HG03060 (cell line): ENCODE measurements at regions not wholly inside any gene's neighbourhood (a gene's known extent, or its start where the extent isn't known, plus 50 kb on each side); places are given as distances from the start of the nearest gene placed in this dataset.

ENCODE experiments used
- ATAC-seq: cut with Tn5 transposase; IDR thresholded peaks from one replicate; pipeline ENCODE4 v1.9.1; 2021; ENCODE audit warnings: low read depth, moderate number of reproducible peaks; ENCODE audit not compliant: unreplicated experiment

DNA sequence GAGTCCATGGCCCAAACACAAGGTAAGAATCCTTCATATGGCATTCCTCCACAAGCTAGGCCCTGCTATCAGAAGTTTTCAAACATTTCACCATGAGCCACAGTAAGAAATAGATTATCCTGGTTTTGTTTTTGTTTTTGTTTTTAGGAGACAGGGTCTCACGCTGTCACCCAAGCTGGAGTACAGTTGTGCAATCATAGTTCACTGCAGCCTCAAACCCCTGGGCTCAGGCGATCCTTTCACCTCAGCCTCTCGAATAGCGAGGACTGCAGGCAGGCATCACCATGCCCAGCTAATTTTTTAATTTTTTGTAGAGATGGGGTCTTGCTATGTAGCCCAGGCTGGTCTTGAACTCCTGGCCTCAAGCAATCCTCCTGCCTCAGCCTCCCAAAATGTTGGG, 218.8 kb downstream of the TOMM20 start:
- no peak for ATAC-seq

GRCh38 chr1:234909307-234909810, 219.3 kb downstream of the TOMM20 start:
- ATAC-seq, result no peak

GRCh38 chr1:234908571-234908970, 220.1 kb downstream of the TOMM20 start:
- no peak for ATAC-seq

GRCh38 chr1:234907940-234908405, 220.7 kb downstream of the TOMM20 start:
- ATAC-seq, result no peak

DNA sequence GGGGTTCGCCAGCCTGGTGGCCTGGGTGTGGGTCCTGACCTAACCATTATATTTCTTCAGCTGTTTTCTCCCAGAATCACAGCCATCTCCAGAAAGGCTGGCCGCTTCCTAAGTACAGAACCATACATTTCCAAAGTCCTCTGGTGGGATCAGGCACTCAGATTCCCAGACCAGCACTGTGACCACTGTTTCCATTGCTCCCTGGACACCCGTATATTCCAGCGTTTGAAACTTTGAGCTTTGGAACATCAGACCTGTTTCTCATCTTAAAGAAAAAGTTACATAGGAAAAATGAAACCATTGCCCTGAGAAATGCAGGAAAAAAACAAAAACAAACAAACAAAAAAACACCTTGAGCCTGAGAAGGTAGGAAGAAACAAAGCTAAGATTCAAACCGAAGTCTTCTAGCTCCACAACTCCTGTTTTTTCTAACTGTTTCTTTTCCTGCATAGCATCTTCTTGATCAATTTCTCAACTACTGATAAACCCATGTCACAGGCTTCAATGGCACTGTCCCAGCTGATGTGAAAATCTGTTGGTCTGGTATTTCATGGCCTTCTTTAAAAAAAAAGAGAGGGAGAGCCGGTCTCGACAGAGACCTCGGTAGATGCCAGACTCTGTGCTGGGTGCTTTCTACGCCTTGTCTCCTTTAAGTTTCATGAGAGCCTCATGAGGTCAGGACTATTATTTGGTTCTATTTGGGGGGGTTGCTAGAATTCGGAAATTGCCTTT, 221.3 kb downstream of the TOMM20 start:
- ATAC-seq, result no peak

GRCh38 chr1:234906654-234907053, 222.0 kb downstream of the TOMM20 start:
- no peak for ATAC-seq

DNA sequence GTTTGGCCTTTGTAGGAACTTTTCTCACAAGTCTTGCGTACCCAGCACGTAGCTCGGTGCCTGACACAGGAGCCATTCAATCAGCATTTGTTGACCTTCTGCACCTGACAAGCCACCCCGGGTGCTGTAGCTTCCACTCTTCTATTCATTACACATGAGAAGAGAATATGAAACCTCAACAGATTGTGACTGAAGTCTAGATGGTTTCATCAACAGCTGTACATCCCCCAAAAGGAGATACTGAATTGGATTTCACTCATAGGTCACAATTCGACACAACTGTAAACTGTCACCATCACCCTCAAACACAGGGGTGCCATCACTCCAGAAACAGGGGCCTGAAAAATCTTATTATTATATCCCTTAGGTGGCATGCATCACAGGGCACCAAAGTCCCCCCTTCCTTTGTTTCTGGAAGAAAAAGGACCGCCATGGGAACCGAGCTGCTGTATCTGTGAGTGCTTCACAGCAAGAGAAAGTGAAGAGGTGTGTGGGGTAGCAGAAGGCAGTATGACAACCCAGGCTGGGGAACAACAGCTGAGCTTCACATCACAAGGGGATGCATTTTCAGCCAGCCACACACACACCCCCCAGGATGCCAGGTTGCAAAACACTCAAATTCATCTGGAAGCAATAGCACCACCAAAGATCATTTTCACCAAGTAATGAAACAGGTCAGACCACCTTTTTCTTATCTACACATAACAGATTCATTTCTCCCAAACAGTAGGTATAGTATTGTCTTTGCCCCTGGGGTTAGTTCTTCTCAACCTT, 225.7 kb downstream of the TOMM20 start:
- ATAC-seq, result no peak

DNA sequence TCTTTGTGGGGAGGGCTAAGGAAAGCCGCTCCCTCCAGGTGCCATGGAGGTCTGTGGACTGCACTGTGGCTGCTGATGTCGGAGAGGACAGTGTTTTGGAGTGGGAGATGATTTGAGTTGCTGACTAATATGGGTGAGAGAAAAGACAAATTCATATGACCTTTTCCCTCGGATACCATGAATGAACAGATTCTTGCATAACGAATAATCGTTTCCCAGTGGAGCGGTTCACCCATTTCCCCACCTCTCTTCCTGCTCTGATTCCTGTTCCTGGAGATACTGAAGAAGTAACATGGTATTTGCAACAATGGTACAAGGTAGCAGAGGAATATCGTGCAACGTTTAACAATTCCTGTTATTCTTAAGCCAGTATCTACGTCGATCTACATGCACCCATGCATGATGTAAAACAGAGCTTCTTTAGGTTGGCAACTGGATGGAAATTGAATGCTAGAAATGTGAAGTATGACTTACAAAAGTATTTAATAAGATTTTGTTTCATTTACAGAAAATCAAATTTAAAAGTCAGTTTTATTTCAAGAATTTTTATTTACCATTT, 227.1 kb downstream of the TOMM20 start:
- no peak for ATAC-seq

DNA sequence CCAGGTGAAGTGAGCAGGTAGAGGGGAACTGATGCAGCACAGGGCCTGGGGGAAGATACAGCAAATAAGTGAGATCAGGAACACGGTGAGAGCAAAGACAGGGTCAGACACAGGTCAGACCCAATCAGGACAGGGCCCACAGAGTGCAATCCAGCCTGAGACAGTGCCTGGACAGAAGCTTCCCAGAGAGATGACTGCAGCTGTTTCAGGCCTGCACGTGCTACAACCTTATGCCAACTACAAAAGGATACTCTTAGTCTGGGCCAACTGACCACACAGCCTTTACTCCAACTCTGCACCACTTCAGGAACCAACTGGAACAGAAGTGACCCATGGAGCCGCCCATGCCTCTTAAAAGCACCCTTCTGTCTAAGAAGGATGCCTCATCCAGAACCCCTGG, 228.0 kb downstream of the TOMM20 start:
- ATAC-seq, result no peak

- no peak for ATAC-seq
Measured at GRCh38 chr1:234899730-234900072, 228.9 kb downstream of the TOMM20 start.

- ATAC-seq, result no peak
Measured at GRCh38 chr1:234899041-234899729, 229.5 kb downstream of the TOMM20 start.

GRCh38 chr1:234898455-234899033, 230.1 kb downstream of the TOMM20 start:
- ATAC-seq, result no peak

DNA sequence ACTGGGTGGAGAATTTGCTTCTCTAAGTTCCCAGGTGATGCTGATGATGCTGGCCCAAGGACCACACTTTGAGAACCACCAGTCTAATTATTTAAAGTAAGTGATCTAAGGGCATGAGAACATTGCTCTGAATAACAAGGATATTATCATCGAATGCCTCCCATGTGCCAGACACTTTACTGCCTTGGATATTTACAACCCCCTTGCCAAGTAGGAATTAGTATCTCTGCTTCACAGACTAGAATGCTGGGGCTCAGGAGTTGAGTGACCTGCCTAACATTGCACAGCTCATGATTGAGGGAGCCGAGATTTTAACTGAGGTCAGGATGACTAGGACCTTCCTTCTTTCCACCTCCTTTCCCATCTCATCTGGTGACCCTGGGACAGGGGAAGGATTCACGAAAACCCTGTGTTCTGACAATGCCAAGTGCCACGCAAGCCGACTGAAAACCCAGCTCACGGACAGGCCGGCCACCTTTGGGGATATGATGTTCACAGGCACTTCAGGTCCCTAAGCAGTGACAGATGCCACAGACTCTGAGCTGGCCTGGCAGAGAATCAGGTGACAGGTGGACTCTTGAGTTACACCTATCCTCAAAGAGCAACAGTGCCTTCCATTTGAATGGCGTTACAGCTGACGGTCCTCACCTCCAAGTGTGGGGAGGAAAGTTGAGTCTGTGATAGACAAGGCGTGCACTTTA, 230.7 kb downstream of the TOMM20 start:
- ATAC-seq, result no peak

DNA sequence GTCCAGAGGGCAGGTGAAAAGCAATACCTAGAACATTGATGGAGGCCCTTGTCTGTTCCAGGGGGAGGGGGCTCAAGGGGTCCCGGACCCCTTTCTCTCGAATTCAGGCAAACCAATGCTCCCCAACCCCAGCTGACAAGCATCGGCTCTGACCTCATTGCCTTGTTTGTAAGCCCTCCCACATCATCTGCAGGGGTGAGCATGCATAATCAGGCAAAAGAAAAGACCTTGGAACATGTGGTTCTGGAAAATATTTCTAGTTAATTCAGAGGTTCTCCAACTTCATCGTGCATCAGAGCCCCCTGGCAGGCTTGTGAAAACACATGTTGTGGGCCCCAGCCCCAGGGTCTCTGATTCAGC, 231.3 kb downstream of the TOMM20 start:
- ATAC-seq, result no peak

- no peak for ATAC-seq
Measured at GRCh38 chr1:234896477-234897389, 231.9 kb downstream of the TOMM20 start.

DNA sequence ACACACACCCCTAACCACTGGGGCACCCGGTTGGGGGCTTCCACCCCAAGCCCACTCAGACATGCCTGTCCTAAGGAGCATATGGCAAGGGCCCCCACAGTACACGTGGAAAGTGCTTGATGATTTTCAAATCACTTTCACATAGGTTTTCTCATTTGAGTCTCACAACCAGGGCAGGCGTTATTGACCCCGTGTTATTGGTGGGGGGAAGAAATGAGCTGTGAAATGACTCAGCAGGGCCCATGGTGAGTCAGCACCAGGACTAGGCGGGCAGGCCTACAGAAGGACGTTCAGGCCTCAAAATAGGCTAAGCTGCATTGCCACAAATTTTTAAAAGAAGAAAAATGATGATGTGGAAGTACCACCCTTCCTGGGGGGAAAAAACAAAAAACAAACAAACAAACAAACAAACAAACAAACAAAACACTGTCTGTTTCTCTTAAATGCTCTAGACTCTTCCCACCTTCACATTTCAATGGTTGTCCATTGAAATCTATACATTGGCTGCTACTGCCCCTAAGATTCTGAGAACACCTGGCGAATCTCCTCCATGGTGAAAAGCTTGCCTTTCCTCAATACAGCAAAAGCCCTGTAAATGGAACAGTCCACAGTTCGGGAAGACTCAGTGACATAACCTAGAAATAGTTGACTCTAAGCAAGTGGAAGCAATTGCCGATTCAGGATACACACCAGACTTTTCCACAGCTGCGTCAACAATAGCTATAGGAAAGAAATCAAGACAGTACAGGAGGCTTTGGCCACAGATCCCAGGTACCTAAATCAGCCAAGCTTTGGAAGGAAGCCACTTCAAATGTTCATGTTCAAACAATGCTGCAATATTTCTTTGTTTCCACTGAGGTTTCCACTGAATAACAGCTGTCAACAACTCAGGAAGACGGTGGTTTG, 234.7 kb downstream of the TOMM20 start:
- ATAC-seq, result no peak

DNA sequence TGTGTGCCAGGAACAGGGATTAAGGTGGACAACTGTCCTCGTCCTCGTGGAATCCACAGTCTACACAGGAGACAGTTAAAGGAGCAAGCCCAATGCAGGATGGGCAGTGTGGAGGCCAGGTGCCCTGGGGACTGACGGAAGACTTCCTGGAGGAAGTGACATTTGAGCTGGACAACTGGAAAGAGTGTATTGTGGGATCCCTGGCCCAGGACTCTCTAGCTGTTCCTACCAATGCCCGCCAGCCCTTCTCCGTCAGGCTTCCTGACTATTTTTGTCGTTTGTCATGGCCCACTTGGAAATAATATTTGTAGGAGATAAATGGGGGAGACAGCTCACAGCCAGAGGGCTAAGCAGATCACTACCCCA, 235.3 kb downstream of the TOMM20 start:
- no peak for ATAC-seq

GRCh38 chr1:234892642-234893041, 236.0 kb downstream of the TOMM20 start:
- no peak for ATAC-seq
